ENCODE measurements at regions not wholly inside any gene's neighbourhood (a gene's known extent, or its start where the extent isn't known, plus 50 kb on each side); places are given as distances from the start of the nearest gene placed in this dataset.

DNA sequence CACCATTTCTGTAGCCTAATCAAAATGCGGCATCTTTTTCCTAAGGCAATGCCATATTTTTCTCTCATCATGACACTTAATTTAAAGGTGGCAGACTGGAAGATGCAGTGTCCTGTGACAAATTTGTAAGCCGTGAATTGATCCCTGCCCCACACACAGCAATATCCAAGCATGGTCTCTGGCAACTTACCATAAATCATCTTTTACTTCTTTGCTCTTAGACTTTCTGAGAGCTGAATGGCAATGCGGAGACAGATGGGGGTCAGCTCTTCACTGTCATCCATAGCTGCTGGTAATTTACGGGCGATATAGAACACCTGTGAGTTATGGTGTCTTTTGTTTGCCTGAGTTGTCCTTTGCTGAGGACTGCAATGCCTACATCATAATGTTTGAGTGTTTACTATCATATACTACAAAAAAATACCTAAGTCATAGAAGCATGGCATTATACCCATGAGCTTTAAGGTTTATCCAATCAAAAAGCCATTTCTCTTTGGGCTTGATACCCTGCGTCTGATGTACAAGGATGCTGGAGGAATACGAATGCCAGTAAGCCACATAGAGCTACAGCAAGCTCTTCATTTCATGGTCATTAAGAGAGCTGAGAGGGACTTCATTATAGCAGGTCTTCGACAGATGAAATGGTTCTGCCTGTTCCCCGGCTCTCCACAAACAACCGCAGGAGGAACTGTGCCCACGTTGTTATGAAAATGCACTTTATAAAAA is 148.1 kb downstream of the TRIML1 start:
- TF ChIP-seq, protein P1, sequence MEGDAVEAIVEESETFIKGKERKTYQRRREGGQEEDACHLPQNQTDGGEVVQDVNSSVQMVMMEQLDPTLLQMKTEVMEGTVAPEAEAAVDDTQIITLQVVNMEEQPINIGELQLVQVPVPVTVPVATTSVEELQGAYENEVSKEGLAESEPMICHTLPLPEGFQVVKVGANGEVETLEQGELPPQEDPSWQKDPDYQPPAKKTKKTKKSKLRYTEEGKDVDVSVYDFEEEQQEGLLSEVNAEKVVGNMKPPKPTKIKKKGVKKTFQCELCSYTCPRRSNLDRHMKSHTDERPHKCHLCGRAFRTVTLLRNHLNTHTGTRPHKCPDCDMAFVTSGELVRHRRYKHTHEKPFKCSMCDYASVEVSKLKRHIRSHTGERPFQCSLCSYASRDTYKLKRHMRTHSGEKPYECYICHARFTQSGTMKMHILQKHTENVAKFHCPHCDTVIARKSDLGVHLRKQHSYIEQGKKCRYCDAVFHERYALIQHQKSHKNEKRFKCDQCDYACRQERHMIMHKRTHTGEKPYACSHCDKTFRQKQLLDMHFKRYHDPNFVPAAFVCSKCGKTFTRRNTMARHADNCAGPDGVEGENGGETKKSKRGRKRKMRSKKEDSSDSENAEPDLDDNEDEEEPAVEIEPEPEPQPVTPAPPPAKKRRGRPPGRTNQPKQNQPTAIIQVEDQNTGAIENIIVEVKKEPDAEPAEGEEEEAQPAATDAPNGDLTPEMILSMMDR (IDR thresholded peaks at IDR 0.05), result no peak
- no peak for TF ChIP-seq POLR2A (IDR thresholded peaks at IDR 0.05)
- TF ChIP-seq EP300 (IDR thresholded peaks at IDR 0.05), result no peak
